GM12892 (cell line): ENCODE measurements at regions not wholly inside any gene's neighbourhood (a gene's known extent, or its start where the extent isn't known, plus 50 kb on each side); places are given as distances from the start of the nearest gene placed in this dataset.

ENCODE experiments used
- POLR2A ChIP-seq: IDR thresholded peaks from 2 replicates; pipeline ENCODE4 v1.6.1; 2011; ENCODE audit warnings: low read depth, low read length, control low read depth
- POLR2AphosphoS5 ChIP-seq: IDR thresholded peaks from 2 replicates; pipeline ENCODE4 v1.6.1; 2011; ENCODE audit warnings: low read depth, low read length, control low read depth

DNA sequence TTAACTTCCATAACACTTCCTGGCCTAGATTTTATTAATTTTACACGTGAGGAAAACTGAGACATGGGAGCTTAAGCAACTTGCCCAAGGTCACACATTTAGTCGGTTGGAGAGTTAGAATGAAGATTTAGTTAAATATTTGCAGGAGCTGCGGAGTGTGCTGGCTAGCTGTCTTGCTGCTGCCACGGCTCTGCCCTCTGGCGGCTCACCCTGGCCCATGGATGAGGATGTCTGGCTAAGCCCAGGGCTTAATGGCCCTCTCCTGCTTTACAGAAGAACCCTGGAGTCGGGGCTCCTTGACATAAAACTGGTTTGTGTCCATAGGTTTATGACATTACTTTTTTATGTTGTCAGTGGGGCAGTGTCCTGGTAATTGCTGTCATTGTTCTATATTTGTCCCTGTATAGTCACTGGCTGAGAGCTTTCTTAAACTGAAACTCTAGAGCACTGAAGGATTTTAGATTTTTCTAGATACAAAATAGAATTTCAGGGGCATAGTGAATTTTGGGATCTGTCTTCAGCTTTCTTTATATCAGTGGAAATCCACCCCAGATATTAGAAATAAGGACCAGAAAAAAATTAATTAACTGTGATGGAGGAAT lies 88.9 kb upstream of the WLS start:
- no peak for TF ChIP-seq POLR2A
- no peak for TF ChIP-seq POLR2AphosphoS5
